Erythroblast (primary cell): ENCODE measurements at regions not wholly inside any gene's neighbourhood (a gene's known extent, or its start where the extent isn't known, plus 50 kb on each side); places are given as distances from the start of the nearest gene placed in this dataset.

Experiments
- GATA1 ChIP-seq: IDR thresholded peaks from 2 replicates; pipeline ENCODE4 v1.6.1; 2011; ENCODE audit warnings: low read depth, mild to moderate bottlenecking, control low read depth, low read length, moderate library complexity
- POLR2A ChIP-seq: IDR thresholded peaks from 2 replicates; pipeline ENCODE4 v1.6.1; 2011; ENCODE audit warnings: mild to moderate bottlenecking, low read length

DNA sequence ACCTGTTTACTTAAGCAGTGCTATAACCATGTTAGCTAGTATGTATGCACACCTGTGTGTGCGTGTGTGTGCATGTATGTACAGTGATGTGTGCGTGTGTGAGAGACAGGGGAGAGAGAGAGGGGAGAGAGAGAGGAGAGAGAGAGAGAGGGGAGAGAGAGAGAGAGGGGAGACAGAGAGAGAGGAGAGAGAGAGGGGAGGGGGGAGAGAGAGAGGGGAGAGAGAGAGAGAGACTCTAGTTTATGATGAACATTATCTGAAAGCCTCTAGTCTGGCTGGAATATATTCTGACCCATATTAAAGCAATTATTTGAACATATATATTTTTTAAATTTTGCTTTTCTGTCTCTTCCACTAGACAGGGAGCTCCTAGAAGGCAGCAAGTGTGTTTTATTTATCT lies 117.5 kb upstream of the CPEB4 start:
- no peak for TF ChIP-seq POLR2A
- TF ChIP-seq GATA1 = no peak
